ENCODE measurements at regions not wholly inside any gene's neighbourhood (a gene's known extent, or its start where the extent isn't known, plus 50 kb on each side); places are given as distances from the start of the nearest gene placed in this dataset.

DNA sequence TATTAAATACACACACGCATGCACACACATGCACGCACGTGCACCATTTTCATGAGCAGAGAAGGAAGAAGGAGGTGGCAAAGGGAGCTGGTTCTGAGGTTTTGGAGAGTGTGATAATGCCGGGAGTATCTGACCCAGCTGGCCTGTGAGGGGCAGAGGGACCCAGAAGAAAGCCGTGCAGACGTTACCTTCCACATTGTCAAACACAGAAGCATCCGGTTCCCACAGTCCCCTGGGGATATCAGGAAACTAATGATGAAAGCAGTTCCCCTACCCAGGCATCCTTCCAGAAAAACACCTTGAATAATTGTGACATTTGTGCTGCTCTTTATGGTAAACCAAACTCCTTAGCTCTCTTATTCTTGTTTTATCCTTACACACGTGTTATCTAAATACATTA lies 85.7 kb upstream of the FAM180A start:
- Histone ChIP-seq H3K27me3 (ENCODE audit: insufficient read depth, poor library complexity, severe bottlenecking) (no peaks in the 10 kb centered on the region), H3K4me3 (replicated peaks; ENCODE audit: insufficient read depth, low read length) (no peak overlapping the region), H3K27ac (replicated peaks) (no peak overlapping the region)
- TF ChIP-seq SPI1 (IDR thresholded peaks at IDR 0.05; ENCODE audit: borderline replicate concordance, low read depth) (no peak), REST (IDR thresholded peaks at IDR 0.05; ENCODE audit: insufficient replicate concordance, low read depth) (no peak), GABPA (IDR thresholded peaks at IDR 0.05; ENCODE audit: low read depth) (no peak), POLR2AphosphoS5 (IDR thresholded peaks at IDR 0.05; ENCODE audit: low read depth) (no peak)
- TF ChIP-seq, protein P1, sequence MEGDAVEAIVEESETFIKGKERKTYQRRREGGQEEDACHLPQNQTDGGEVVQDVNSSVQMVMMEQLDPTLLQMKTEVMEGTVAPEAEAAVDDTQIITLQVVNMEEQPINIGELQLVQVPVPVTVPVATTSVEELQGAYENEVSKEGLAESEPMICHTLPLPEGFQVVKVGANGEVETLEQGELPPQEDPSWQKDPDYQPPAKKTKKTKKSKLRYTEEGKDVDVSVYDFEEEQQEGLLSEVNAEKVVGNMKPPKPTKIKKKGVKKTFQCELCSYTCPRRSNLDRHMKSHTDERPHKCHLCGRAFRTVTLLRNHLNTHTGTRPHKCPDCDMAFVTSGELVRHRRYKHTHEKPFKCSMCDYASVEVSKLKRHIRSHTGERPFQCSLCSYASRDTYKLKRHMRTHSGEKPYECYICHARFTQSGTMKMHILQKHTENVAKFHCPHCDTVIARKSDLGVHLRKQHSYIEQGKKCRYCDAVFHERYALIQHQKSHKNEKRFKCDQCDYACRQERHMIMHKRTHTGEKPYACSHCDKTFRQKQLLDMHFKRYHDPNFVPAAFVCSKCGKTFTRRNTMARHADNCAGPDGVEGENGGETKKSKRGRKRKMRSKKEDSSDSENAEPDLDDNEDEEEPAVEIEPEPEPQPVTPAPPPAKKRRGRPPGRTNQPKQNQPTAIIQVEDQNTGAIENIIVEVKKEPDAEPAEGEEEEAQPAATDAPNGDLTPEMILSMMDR (IDR thresholded peaks at IDR 0.05; ENCODE audit: insufficient read depth, low read length) = no peak
- no peak for DNase-seq (ENCODE audit: low read depth in 1 of 2, low spot score in 1 of 2)

DNA sequence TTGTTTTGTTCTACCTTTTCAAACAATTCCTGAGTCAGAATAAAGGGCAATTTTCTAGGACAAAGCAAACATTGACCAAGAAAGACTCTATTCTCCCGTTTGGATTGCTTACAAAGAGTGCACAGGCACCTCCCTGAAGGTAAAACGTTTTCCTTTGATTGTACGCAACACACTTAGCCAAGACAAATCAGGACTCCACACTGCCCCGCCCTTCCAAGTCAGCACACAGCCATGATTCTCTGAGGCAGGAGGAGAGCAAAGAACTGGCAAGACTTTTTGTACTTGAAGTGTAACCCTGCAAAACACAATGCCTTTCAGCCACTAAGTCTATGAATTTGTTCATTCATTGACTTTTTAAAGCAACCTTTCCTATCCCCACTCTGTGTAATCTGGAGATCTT lies 85.0 kb upstream of the FAM180A start:
- H3K4me3 ChIP-seq (replicated peaks; ENCODE audit: insufficient read depth, low read length) = no peak overlapping the region
- H3K27ac ChIP-seq (replicated peaks) = no peak overlapping the region
- no peak for DNase-seq (ENCODE audit: low read depth in 1 of 2, low spot score in 1 of 2)
- TF ChIP-seq, protein P1 (IDR thresholded peaks at IDR 0.05; ENCODE audit: insufficient read depth, low read length) = no peak
- TF ChIP-seq SPI1 (IDR thresholded peaks at IDR 0.05; ENCODE audit: borderline replicate concordance, low read depth) = no peak
- TF ChIP-seq REST (IDR thresholded peaks at IDR 0.05; ENCODE audit: insufficient replicate concordance, low read depth) = no peak
- TF ChIP-seq GABPA (IDR thresholded peaks at IDR 0.05; ENCODE audit: low read depth) = no peak
- no peak for TF ChIP-seq POLR2AphosphoS5 (IDR thresholded peaks at IDR 0.05; ENCODE audit: low read depth)
- no peaks in the 10 kb centered on the region for H3K27me3 ChIP-seq (ENCODE audit: insufficient read depth, poor library complexity, severe bottlenecking)

DNA sequence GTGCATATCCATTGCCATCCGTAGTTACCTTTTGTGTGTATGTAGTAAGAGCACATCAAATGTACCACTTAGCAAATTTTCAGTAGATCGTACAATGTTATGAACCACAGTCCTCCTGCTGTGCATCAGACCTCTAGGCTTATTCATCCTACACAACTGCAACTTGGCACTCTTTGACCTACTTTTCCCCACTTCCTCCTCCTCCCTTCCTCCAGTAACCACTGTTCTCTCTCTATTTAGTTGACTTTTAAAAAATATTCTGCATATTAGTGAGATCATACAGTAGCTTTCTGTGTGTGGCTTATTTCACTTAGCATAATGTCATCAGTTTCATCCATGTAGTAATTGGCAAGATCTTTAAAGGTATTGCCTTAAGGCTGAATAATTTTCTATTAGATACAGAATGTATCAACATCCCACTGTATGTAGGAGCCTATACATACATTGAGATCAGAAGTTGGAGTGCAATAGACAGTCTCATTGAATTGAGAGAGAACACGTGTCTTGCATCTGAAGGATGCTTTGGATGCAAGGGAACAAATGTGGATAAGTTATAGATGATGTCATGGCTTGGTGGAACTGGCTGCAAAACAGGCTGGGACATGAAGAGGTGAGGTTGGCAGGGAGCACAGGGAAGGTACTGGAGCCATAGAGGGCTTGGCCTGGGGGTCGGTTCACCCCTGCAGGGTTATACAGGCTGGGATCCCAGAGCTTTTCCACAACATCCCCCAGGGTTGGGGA lies 83.0 kb upstream of the FAM180A start:
- Histone ChIP-seq H3K27ac (replicated peaks) (no peak overlapping the region), H3K27me3 (ENCODE audit: insufficient read depth, poor library complexity, severe bottlenecking) (no peaks in the 10 kb centered on the region), H3K4me3 (replicated peaks; ENCODE audit: insufficient read depth, low read length) (no peak overlapping the region)
- DNase-seq (ENCODE audit: low read depth in 1 of 2, low spot score in 1 of 2) = no peak
- TF ChIP-seq SPI1 (IDR thresholded peaks at IDR 0.05; ENCODE audit: borderline replicate concordance, low read depth) (peak; percentile 35; the same call in 1 of the 2 replicates), POLR2AphosphoS5 (IDR thresholded peaks at IDR 0.05; ENCODE audit: low read depth) (no peak)

GRCh38 chr7:135828604-135829003 lies 80.0 kb upstream of the FAM180A start:
- H3K4me3 ChIP-seq (replicated peaks; ENCODE audit: insufficient read depth, low read length) = no peak overlapping the region
- H3K27me3 ChIP-seq (ENCODE audit: insufficient read depth, poor library complexity, severe bottlenecking) = no peaks in the 10 kb centered on the region
- no peak for TF ChIP-seq REST (IDR thresholded peaks at IDR 0.05; ENCODE audit: insufficient replicate concordance, low read depth)
- TF ChIP-seq SPI1 (IDR thresholded peaks at IDR 0.05; ENCODE audit: borderline replicate concordance, low read depth) = no peak
- no peak overlapping the region for H3K27ac ChIP-seq (replicated peaks)
- DNase-seq (ENCODE audit: low read depth in 1 of 2, low spot score in 1 of 2) = no peak

All from HL-60 (cell line).